SK-N-SH (cell line): ENCODE measurements at regions not wholly inside any gene's neighbourhood (a gene's known extent, or its start where the extent isn't known, plus 50 kb on each side); places are given as distances from the start of the nearest gene placed in this dataset.

ENCODE experiments used
- CHD2 ChIP-seq: fragments of 150-350 bp; IDR thresholded peaks from 2 replicates; pipeline ENCODE4 v1.6.1; 2018; ENCODE audit warnings: low read length; ENCODE audit not compliant: partially characterized antibody
- EP300 ChIP-seq, 2 experiments: IDR thresholded peaks; 2 replicates each; pipeline versions ENCODE4 v1.4.0 to v1.6.1; 2012; ENCODE audit warnings: borderline replicate concordance in 1 of 2, low read depth in 1 of 2, low read length in 1 of 2
- FOXM1 ChIP-seq: IDR thresholded peaks from 2 replicates; pipeline ENCODE4 v1.4.0; 2012; ENCODE audit warnings: low read depth, mild to moderate bottlenecking
- GATA2 ChIP-seq: sonication (generic); formaldehyde crosslinking; IDR thresholded peaks from 2 replicates; pipeline ENCODE4 v1.5.0; 2020; ENCODE audit warnings: mild to moderate bottlenecking, missing genetic modification reagents
- JUND ChIP-seq: IDR thresholded peaks from 2 replicates; pipeline ENCODE4 v1.4.0; 2012
- POLR2AphosphoS5 ChIP-seq: IDR thresholded peaks from 2 replicates; pipeline ENCODE4 v1.6.1; 2012; ENCODE audit warnings: low read depth, low read length
- RXRA ChIP-seq: IDR thresholded peaks from 2 replicates; pipeline ENCODE4 v1.4.0; 2012; ENCODE audit warnings: low read depth, mild to moderate bottlenecking, borderline replicate concordance
- ZBTB33 ChIP-seq: IDR thresholded peaks from 2 replicates; pipeline ENCODE4 v1.4.0; 2012; ENCODE audit warnings: low read depth, borderline replicate concordance
- TF ChIP-seq, protein P1 (sequence below): fragments of 200-600 bp; sonication (generic); IDR thresholded peaks from 2 replicates; pipeline ENCODE4 v1.6.1; 2017; ENCODE audit warnings: antibody characterized with exemption, mild to moderate bottlenecking, moderate library complexity
- TF ChIP-seq, protein P2 (sequence below): IDR thresholded peaks from 2 replicates; pipeline ENCODE4; 2012
- TF ChIP-seq, protein P3 (sequence below): IDR thresholded peaks from 2 replicates; pipeline ENCODE4 v1.6.1; 2012; ENCODE audit warnings: mild to moderate bottlenecking, low read depth, low read length, moderate library complexity

GRCh38 chr1:56336982-56337381 lies 242.4 kb downstream of the PLPP3 start:
- TF ChIP-seq CHD2 (no peak), POLR2AphosphoS5 (no peak), EP300 (IDR thresholded peaks at IDR 0.05; ENCODE audit: borderline replicate concordance in 1 of 2, low read depth in 1 of 2, low read length in 1 of 2) (no peak), FOXM1 (no peak), JUND (no peak), GATA2 (no peak), ZBTB33 (no peak), RXRA (no peak)
- TF ChIP-seq, protein P1, sequence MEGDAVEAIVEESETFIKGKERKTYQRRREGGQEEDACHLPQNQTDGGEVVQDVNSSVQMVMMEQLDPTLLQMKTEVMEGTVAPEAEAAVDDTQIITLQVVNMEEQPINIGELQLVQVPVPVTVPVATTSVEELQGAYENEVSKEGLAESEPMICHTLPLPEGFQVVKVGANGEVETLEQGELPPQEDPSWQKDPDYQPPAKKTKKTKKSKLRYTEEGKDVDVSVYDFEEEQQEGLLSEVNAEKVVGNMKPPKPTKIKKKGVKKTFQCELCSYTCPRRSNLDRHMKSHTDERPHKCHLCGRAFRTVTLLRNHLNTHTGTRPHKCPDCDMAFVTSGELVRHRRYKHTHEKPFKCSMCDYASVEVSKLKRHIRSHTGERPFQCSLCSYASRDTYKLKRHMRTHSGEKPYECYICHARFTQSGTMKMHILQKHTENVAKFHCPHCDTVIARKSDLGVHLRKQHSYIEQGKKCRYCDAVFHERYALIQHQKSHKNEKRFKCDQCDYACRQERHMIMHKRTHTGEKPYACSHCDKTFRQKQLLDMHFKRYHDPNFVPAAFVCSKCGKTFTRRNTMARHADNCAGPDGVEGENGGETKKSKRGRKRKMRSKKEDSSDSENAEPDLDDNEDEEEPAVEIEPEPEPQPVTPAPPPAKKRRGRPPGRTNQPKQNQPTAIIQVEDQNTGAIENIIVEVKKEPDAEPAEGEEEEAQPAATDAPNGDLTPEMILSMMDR, result no peak
- TF ChIP-seq, protein P2, sequence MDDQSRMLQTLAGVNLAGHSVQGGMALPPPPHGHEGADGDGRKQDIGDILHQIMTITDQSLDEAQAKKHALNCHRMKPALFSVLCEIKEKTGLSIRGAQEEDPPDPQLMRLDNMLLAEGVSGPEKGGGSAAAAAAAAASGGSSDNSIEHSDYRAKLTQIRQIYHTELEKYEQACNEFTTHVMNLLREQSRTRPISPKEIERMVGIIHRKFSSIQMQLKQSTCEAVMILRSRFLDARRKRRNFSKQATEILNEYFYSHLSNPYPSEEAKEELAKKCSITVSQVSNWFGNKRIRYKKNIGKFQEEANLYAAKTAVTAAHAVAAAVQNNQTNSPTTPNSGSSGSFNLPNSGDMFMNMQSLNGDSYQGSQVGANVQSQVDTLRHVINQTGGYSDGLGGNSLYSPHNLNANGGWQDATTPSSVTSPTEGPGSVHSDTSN, result no peak
- TF ChIP-seq, protein P3, sequence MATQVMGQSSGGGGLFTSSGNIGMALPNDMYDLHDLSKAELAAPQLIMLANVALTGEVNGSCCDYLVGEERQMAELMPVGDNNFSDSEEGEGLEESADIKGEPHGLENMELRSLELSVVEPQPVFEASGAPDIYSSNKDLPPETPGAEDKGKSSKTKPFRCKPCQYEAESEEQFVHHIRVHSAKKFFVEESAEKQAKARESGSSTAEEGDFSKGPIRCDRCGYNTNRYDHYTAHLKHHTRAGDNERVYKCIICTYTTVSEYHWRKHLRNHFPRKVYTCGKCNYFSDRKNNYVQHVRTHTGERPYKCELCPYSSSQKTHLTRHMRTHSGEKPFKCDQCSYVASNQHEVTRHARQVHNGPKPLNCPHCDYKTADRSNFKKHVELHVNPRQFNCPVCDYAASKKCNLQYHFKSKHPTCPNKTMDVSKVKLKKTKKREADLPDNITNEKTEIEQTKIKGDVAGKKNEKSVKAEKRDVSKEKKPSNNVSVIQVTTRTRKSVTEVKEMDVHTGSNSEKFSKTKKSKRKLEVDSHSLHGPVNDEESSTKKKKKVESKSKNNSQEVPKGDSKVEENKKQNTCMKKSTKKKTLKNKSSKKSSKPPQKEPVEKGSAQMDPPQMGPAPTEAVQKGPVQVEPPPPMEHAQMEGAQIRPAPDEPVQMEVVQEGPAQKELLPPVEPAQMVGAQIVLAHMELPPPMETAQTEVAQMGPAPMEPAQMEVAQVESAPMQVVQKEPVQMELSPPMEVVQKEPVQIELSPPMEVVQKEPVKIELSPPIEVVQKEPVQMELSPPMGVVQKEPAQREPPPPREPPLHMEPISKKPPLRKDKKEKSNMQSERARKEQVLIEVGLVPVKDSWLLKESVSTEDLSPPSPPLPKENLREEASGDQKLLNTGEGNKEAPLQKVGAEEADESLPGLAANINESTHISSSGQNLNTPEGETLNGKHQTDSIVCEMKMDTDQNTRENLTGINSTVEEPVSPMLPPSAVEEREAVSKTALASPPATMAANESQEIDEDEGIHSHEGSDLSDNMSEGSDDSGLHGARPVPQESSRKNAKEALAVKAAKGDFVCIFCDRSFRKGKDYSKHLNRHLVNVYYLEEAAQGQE, result no peak
